GM12878 (cell line): ENCODE measurements at regions not wholly inside any gene's neighbourhood (a gene's known extent, or its start where the extent isn't known, plus 50 kb on each side); places are given as distances from the start of the nearest gene placed in this dataset.
A peak's percentile ranks its signal among the peaks of the same experiment; 100 is the strongest.
"Not testable (repeated sequence)": the region's sequence is repeated elsewhere in the genome, so short reads cannot be mapped to it uniquely, and the experiment has no call there.

Experiments used
- ATAC-seq: fragments of 200-7000 bp; cut with Tn5 transposase; 3 replicates; pipeline ENCODE4 v1.9.1; 2020; ENCODE audit warnings: mild to moderate bottlenecking, moderate library complexity
- BruUV-seq: library from RNA; stranded (reverse); fragments of 400-500 nt; replicated peaks from 2 replicates; lab custom pipeline; 2021; lab: Mats Ljungman, UMichigan
- CTCF ChIA-PET: fragments of 300-600 bp; sonication (Branson Sonifier 250); formaldehyde crosslinking; extraction: SDS; loops from one replicate; lab custom pipeline; 2021; ENCODE audit warnings: inconsistent platforms; lab: Yijun Ruan, JAX
- POLR2A ChIA-PET: fragments of 350-600 bp; formaldehyde crosslinking; extraction: SDS; loops from one replicate; lab custom pipeline; 2021; ENCODE audit warnings: inconsistent platforms; lab: Charles Lee
- RAD21 ChIA-PET: fragments of 300-600 bp; sonication (Branson Sonifier 250); formaldehyde crosslinking; loops from one replicate; lab custom pipeline; 2023; ENCODE audit warnings: antibody characterized with exemption; ENCODE audit not compliant: unreplicated experiment; lab: Charles Lee
- SMC1A ChIA-PET: fragments of 300-600 bp; sonication (Branson Sonifier 250); formaldehyde crosslinking; loops from one replicate; lab custom pipeline; 2023; ENCODE audit not compliant: unreplicated experiment, uncharacterized antibody; lab: Charles Lee
- DNase-seq: peaks from one replicate; pipeline ENCODE4 v3.0.0-alpha.2; 2011; ENCODE audit warnings: low read depth, low spot score
- FAIRE-seq: peaks from 3 replicates; lab custom pipeline; 2011; peaks lifted over from hg19 to GRCh38; lab: Jason Lieb, UNC
- H2AFZ ChIP-seq: 2 replicates; pipeline ENCODE4 v1.6.0; 2011; ENCODE audit warnings: low read depth, low read length, control low read depth; ENCODE audit not compliant: control insufficient read depth
- H3K27ac ChIP-seq: 2 replicates; pipeline ENCODE4 v1.5.1; 2011; ENCODE audit warnings: control low read depth; ENCODE audit not compliant: control insufficient read depth, insufficient read depth
- H3K27me3 ChIP-seq, 2 experiments: replicated peaks in 1 of 2; 2 replicates each; pipeline versions ENCODE4 v1.6.0 to v1.6.1; 2011; ENCODE audit warnings: low read length in 1 of 2; ENCODE audit not compliant: control insufficient read depth in 2 of 2, insufficient read depth in 2 of 2
- H3K36me3 ChIP-seq, 2 experiments: 2 replicates each; pipeline ENCODE4 v1.5.1; 2011; ENCODE audit warnings: low read length in 1 of 2; ENCODE audit not compliant: control insufficient read depth in 2 of 2, insufficient read depth in 2 of 2
- H3K4me1 ChIP-seq: 2 replicates; pipeline ENCODE4 v1.6.1; 2011; ENCODE audit warnings: mild to moderate bottlenecking, low read length, moderate library complexity, mixed read lengths; ENCODE audit not compliant: control insufficient read depth, insufficient read depth
- H3K4me2 ChIP-seq: 2 replicates; pipeline ENCODE4 v1.6.0; 2011; ENCODE audit warnings: control low read depth; ENCODE audit not compliant: control insufficient read depth, insufficient read depth
- H3K4me3 ChIP-seq: fragments of 200-600 bp; sonication (generic); 2 replicates; pipeline ENCODE4 v1.5.1; 2016
- H3K79me2 ChIP-seq: 2 replicates; pipeline ENCODE4 v1.6.0; 2011; ENCODE audit warnings: low read length; ENCODE audit not compliant: control insufficient read depth, insufficient read depth
- H3K9ac ChIP-seq: 2 replicates; pipeline ENCODE4 v1.8.0; 2011; ENCODE audit warnings: low read length, control low read depth, mixed read lengths; ENCODE audit not compliant: control insufficient read depth, insufficient read depth
- H3K9me3 ChIP-seq: replicated peaks from 3 replicates; pipeline ENCODE4 v1.5.1; 2011; ENCODE audit warnings: mild to moderate bottlenecking, low read length; ENCODE audit not compliant: control insufficient read depth, insufficient read depth
- H4K20me1 ChIP-seq: 2 replicates; pipeline ENCODE4 v1.6.0; 2011; ENCODE audit not compliant: control insufficient read depth, insufficient read depth
- BRCA1 ChIP-seq: IDR thresholded peaks from 2 replicates; pipeline ENCODE4 v1.6.1; 2011; ENCODE audit warnings: low read depth, low read length, improper control_type of control experiment
- MYC ChIP-seq: IDR thresholded peaks from 2 replicates; pipeline ENCODE4 v1.6.1; 2011; ENCODE audit warnings: mild to moderate bottlenecking, low read length, moderate library complexity, inconsistent platforms; ENCODE audit not compliant: insufficient read depth, insufficient replicate concordance, insufficient read length, severe bottlenecking
- RAD51 ChIP-seq: fragments of 450-650 bp; IDR thresholded peaks from 2 replicates; pipeline ENCODE4 v1.6.1; 2016; ENCODE audit warnings: moderate library complexity, mild to moderate bottlenecking, inconsistent platforms
- SMC3 ChIP-seq: IDR thresholded peaks from 2 replicates; pipeline ENCODE4 v1.6.1; 2011; ENCODE audit warnings: low read length, improper control_type of control experiment, borderline replicate concordance
- ZNF622 ChIP-seq: fragments of 450-650 bp; IDR thresholded peaks from 2 replicates; pipeline ENCODE4 v1.6.1; 2017; ENCODE audit warnings: mild to moderate bottlenecking, inconsistent platforms
- WGBS: methylation state at CpG from one replicate; pipeline ENCODE4 v1.1.6; 2016; ENCODE audit warnings: low lambda C conversion rate; ENCODE audit not compliant: insufficient replicate concordance, insufficient coverage; ENCODE audit errors: missing lambda C conversion rate; 5-methylcytosine and 5-hydroxymethylcytosine counted together
- in situ Hi-C: fragments of 300-500 bp; cut with MboI; formaldehyde crosslinking; loops from 9 replicates; pipeline ENCODE4 v1.14.3; 2018; ENCODE audit warnings: mixed read lengths
- intact Hi-C: fragments of 100-400 bp; cut with micrococcal nuclease; formaldehyde crosslinking; loops from one replicate; pipeline ENCODE4 v1.14.2; 2022; ENCODE audit not compliant: unreplicated experiment
- TF ChIP-seq, protein P1 (sequence below): IDR thresholded peaks from 2 replicates; pipeline ENCODE4 v1.6.1; 2011; ENCODE audit warnings: mild to moderate bottlenecking, low read depth, low read length, moderate library complexity; ENCODE audit not compliant: insufficient replicate concordance

DNA sequence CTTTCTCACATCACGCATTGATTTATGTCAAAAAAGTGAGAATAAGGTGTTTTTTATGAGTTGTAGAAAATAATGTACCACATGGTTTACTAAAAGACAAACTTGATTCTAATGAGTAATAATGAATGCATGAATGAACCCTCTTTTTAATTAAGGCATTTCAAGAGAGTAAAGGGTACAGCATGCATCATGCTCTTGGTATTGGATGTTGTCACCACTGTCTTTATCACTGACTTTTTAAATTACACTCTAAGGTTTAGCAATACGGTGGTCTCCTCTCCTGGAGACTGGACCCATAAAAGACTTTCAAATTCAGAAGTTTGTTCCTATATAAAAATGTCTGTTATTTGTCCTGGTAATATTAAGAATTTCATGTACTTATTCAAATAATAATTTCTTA lies 277.5 kb upstream of the TGFBR2 start:
- H3K9ac ChIP-seq, H3K4me2 ChIP-seq, H3K4me1 ChIP-seq, H3K36me3 ChIP-seq, H2AFZ ChIP-seq, H3K79me2 ChIP-seq, H3K27me3 ChIP-seq, in situ Hi-C loops, POLR2A ChIA-PET, DNase-seq, H3K27ac ChIP-seq, intact Hi-C loops, CTCF ChIA-PET, H3K4me3 ChIP-seq, H3K9me3 ChIP-seq, RAD21 ChIA-PET, H4K20me1 ChIP-seq, BruUV-seq, ATAC-seq, SMC1A ChIA-PET: not testable (repeated sequence)
- 88% methylated on average over 2 of the region's 2 CpGs for WGBS
- peak; percentile 23 for FAIRE-seq

DNA sequence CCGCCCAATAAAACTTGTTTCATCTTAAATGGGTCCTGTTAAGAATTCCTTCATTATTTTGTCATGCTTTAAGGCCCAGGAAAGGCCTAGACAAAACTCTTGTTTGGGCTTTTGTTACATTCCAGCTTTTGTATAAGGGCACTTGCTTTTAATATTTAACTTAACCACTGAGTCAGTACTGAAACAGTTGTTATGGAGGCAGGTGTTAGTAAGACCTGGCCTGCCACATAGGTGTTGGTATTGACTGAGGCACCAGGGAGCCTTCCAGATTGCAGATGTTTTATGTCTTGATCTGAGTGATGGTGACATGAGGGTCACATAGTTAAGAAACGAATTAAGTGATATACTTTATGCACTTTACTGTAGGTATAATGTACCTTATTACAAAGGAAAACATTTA lies 274.9 kb upstream of the TGFBR2 start:
- no peak overlapping the region for H3K9ac ChIP-seq
- H3K4me1 ChIP-seq, result no peaks in the 10 kb centered on the region
- H3K79me2 ChIP-seq, result no peaks in the 10 kb centered on the region
- H3K36me3 ChIP-seq, result no peaks in the 10 kb centered on the region
- no peaks in the 10 kb centered on the region for H3K9me3 ChIP-seq
- RAD21 ChIA-PET, result no interaction called here
- 0% methylated on average over 2 of the region's 2 CpGs for WGBS
- BruUV-seq, result no TSS peak
- no peaks in the 10 kb centered on the region for H3K27me3 ChIP-seq
- TF ChIP-seq SMC3, result no peak
- no peak for TF ChIP-seq ZNF622
- no peak for TF ChIP-seq BRCA1
- TF ChIP-seq, protein P1, sequence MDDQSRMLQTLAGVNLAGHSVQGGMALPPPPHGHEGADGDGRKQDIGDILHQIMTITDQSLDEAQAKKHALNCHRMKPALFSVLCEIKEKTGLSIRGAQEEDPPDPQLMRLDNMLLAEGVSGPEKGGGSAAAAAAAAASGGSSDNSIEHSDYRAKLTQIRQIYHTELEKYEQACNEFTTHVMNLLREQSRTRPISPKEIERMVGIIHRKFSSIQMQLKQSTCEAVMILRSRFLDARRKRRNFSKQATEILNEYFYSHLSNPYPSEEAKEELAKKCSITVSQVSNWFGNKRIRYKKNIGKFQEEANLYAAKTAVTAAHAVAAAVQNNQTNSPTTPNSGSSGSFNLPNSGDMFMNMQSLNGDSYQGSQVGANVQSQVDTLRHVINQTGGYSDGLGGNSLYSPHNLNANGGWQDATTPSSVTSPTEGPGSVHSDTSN, result no peak
- TF ChIP-seq RAD51, result no peak
- TF ChIP-seq MYC, result no peak
- intact Hi-C loops, result no loop called here
- H3K4me3 ChIP-seq, result no peak overlapping the region
- POLR2A ChIA-PET, result no interaction called here
- CTCF ChIA-PET, result no interaction called here
- in situ Hi-C loops, result no loop called here
- H3K27ac ChIP-seq, result no peak overlapping the region
- H3K4me2 ChIP-seq, result no peak overlapping the region
- SMC1A ChIA-PET, result no interaction called here
- H4K20me1 ChIP-seq, result no peaks in the 10 kb centered on the region
- no peak for ATAC-seq
- H2AFZ ChIP-seq, result no peak overlapping the region
- FAIRE-seq, result no peak
- no peak for DNase-seq
